HG02642 (cell line): ENCODE measurements at regions not wholly inside any gene's neighbourhood (a gene's known extent, or its start where the extent isn't known, plus 50 kb on each side); places are given as distances from the start of the nearest gene placed in this dataset.

Source experiments
- ATAC-seq: cut with Tn5 transposase; IDR thresholded peaks from one replicate; pipeline ENCODE4 v1.9.1; 2021; ENCODE audit warnings: mild to moderate bottlenecking; ENCODE audit not compliant: unreplicated experiment, poor library complexity

- ATAC-seq = no peak
These were observed 77.8 kb upstream of the PHACTR3 start for GRCh38 chr20:59526242-59527225.

DNA sequence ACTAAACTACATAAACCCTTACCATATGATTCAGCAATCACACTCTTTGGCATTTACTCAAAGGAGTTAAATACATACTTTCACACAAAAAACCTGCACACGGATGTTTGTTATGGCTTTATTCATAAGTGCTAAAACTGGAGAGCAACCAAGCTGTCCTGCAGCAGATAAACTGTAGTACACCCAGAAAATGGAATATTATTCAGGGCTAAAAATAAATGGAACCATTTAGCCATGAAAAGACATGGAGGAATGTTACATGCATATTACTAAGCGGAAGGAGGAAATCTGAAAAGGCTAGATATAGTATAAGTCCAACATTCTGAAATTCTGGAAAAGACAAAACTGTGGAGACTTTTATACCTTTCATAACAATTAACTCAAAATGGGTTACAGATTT, 73.6 kb upstream of the PHACTR3 start:
- ATAC-seq = no peak

- ATAC-seq = no peak
These were observed 66.3 kb upstream of the PHACTR3 start for GRCh38 chr20:59537991-59538390.

DNA sequence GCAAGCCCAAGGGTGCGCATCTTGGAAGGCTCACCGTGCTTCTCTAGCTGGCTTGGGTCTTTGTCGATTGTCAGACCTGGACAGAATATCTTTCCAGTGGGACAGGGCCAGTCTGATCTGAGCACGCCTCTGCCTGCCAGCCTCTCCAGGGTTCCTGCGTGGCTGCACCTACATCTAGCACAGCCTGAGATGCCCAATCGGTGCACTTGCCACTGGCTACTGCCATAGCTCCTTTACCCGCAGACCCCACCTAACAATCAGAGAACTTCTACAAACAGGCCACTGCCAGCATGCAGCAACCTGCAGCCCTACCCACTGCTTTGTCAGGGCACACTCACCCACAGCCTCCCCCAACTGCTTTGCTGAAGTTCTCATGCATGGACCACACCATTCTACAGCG, 56.7 kb upstream of the PHACTR3 start:
- ATAC-seq = no peak
